ENCODE measurements at regions not wholly inside any gene's neighbourhood (a gene's known extent, or its start where the extent isn't known, plus 50 kb on each side); places are given as distances from the start of the nearest gene placed in this dataset.
"Not testable (repeated sequence)": the region's sequence is repeated elsewhere in the genome, so short reads cannot be mapped to it uniquely, and the experiment has no call there.

DNA sequence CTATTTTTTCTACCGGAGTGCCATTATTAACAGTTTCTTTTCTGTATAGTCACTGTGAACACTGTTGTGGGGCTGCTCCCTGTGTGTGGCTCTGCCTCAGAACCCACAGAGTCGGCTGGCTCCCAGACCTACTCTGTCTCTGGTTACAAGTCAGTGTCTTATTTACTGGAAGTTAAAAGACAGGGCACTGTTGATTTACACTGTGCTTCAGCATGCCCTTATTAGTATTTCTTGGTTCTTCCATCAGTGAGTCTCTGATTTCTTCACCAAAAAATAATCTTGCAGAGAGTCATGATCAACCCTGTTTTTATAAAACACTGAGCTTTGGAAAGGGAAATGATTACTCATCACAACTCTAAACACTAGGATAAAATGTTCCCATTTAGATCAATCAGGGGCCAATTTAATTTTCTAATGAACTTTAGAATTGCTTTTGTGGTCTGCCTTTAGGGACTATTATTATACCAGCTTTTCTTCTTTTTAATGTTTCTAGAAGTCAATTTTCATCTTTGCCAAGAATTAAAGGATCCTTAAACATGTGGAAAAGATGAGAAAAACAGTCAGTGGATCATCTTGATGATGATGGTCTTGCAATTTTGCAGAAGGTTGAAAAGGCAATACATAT is 92.6 kb downstream of the UTRN start:
- Mint-ChIP-seq H3K27me3 (ENCODE audit: unreplicated experiment) (no peaks in the 10 kb centered on the region), H3K4me3 (ENCODE audit: unreplicated experiment) (peak overlapping the region; percentile 4), H3K27ac (ENCODE audit: unreplicated experiment) (peak overlapping the region; percentile 75), H3K4me1 (ENCODE audit: unreplicated experiment) (peaks cover 44% of the 10 kb centered on the region), H3K9me3 (ENCODE audit: unreplicated experiment) (no peaks in the 10 kb centered on the region), H3K36me3 (ENCODE audit: unreplicated experiment) (peaks cover 6% of the 10 kb centered on the region)
- TF ChIP-seq, protein P1, sequence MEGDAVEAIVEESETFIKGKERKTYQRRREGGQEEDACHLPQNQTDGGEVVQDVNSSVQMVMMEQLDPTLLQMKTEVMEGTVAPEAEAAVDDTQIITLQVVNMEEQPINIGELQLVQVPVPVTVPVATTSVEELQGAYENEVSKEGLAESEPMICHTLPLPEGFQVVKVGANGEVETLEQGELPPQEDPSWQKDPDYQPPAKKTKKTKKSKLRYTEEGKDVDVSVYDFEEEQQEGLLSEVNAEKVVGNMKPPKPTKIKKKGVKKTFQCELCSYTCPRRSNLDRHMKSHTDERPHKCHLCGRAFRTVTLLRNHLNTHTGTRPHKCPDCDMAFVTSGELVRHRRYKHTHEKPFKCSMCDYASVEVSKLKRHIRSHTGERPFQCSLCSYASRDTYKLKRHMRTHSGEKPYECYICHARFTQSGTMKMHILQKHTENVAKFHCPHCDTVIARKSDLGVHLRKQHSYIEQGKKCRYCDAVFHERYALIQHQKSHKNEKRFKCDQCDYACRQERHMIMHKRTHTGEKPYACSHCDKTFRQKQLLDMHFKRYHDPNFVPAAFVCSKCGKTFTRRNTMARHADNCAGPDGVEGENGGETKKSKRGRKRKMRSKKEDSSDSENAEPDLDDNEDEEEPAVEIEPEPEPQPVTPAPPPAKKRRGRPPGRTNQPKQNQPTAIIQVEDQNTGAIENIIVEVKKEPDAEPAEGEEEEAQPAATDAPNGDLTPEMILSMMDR (IDR thresholded peaks at IDR 0.05), result no peak
- no peak for DNase-seq (ENCODE audit: extremely low spot score, unreplicated experiment)

GRCh38 chr6:144378437-144378836 is 93.3 kb downstream of the UTRN start:
- H3K4me3 Mint-ChIP-seq (ENCODE audit: unreplicated experiment), result no peak overlapping the region
- H3K9me3 Mint-ChIP-seq (ENCODE audit: unreplicated experiment), result no peaks in the 10 kb centered on the region
- DNase-seq (ENCODE audit: extremely low spot score, unreplicated experiment), result no peak
- TF ChIP-seq, protein P1 (IDR thresholded peaks at IDR 0.05), result no peak
- no peaks in the 10 kb centered on the region for H3K27me3 Mint-ChIP-seq (ENCODE audit: unreplicated experiment)
- peaks cover 6% of the 10 kb centered on the region for H3K36me3 Mint-ChIP-seq (ENCODE audit: unreplicated experiment)
- peaks cover 42% of the 10 kb centered on the region for H3K4me1 Mint-ChIP-seq (ENCODE audit: unreplicated experiment)
- H3K27ac Mint-ChIP-seq (ENCODE audit: unreplicated experiment), result peak overlapping the region; percentile 75

DNA sequence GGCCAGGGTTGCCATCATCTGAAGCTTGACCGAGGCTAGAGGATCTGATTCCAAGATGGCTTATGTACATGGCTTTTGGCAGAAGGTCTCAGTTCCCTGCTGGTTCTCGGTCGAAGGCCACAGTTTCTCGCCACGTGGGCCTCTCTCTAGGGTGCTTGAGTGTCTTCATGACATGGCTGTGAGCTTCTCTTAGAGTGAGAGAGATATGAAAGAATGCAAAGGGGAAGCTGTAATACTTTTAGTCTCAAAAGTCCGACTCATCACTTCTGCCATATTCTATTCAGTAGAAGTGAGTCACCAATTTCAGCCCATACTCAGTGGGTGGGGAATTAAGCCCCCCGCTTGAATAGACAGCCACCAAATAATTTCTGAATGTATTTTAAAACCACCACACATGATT is 94.2 kb downstream of the UTRN start:
- H3K4me3 Mint-ChIP-seq (ENCODE audit: unreplicated experiment), result no peak overlapping the region
- no peak for DNase-seq (ENCODE audit: extremely low spot score, unreplicated experiment)
- peak overlapping the region; percentile 87 for H3K27ac Mint-ChIP-seq (ENCODE audit: unreplicated experiment)
- no peaks in the 10 kb centered on the region for H3K9me3 Mint-ChIP-seq (ENCODE audit: unreplicated experiment)
- H3K27me3 Mint-ChIP-seq (ENCODE audit: unreplicated experiment), result no peaks in the 10 kb centered on the region
- peaks cover 36% of the 10 kb centered on the region for H3K4me1 Mint-ChIP-seq (ENCODE audit: unreplicated experiment)
- peaks cover 10% of the 10 kb centered on the region for H3K36me3 Mint-ChIP-seq (ENCODE audit: unreplicated experiment)
- TF ChIP-seq, protein P1 (IDR thresholded peaks at IDR 0.05), result no peak

GRCh38 chr6:144381499-144381898 is 96.4 kb downstream of the UTRN start:
- not testable (repeated sequence) for DNase-seq (ENCODE audit: extremely low spot score, unreplicated experiment); H3K27ac Mint-ChIP-seq (ENCODE audit: unreplicated experiment); H3K9me3 Mint-ChIP-seq (ENCODE audit: unreplicated experiment); H3K36me3 Mint-ChIP-seq (ENCODE audit: unreplicated experiment); H3K4me3 Mint-ChIP-seq (ENCODE audit: unreplicated experiment); H3K27me3 Mint-ChIP-seq (ENCODE audit: unreplicated experiment)
- peaks cover 53% of the 10 kb centered on the region for H3K4me1 Mint-ChIP-seq (ENCODE audit: unreplicated experiment)

GRCh38 chr6:144383336-144383735 is 98.2 kb downstream of the UTRN start:
- Mint-ChIP-seq H3K4me3 (ENCODE audit: unreplicated experiment) (no peak overlapping the region), H3K36me3 (ENCODE audit: unreplicated experiment) (peaks cover 11% of the 10 kb centered on the region), H3K27ac (ENCODE audit: unreplicated experiment) (no peak overlapping the region), H3K4me1 (ENCODE audit: unreplicated experiment) (peaks cover 56% of the 10 kb centered on the region), H3K27me3 (ENCODE audit: unreplicated experiment) (no peaks in the 10 kb centered on the region), H3K9me3 (ENCODE audit: unreplicated experiment) (no peaks in the 10 kb centered on the region)
- TF ChIP-seq, protein P1 (IDR thresholded peaks at IDR 0.05), result no peak
- DNase-seq (ENCODE audit: extremely low spot score, unreplicated experiment), result no peak

- Mint-ChIP-seq H3K9me3 (ENCODE audit: unreplicated experiment) (no peaks in the 10 kb centered on the region), H3K4me3 (ENCODE audit: unreplicated experiment) (no peak overlapping the region), H3K27ac (ENCODE audit: unreplicated experiment) (no peak overlapping the region), H3K27me3 (ENCODE audit: unreplicated experiment) (no peaks in the 10 kb centered on the region), H3K36me3 (ENCODE audit: unreplicated experiment) (peaks cover 11% of the 10 kb centered on the region), H3K4me1 (ENCODE audit: unreplicated experiment) (peaks cover 47% of the 10 kb centered on the region)
- DNase-seq (ENCODE audit: extremely low spot score, unreplicated experiment), result no peak
- TF ChIP-seq, protein P1 (IDR thresholded peaks at IDR 0.05), result no peak
These were observed 99.3 kb downstream of the UTRN start for GRCh38 chr6:144384427-144384826.

DNA sequence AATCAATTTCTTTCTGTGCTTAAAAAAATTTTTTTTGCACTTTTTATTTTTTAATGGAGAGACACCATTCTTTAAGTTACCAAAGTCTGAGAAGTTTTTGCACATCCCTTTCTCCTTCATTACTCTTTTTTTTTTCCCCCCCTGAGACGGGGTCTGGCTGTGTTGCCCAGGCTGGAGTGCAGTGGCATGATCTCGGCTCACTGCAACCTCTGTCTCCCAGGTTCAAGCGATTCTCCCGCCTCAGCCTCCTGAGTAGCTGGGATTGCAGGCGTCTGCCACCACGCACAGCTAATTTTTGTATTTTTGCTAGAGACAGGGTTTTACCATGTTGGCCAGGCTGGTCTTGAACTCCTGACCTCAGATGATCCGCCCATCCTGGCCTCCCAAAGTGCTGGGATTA is 104.3 kb downstream of the UTRN start:
- H3K4me1 Mint-ChIP-seq (ENCODE audit: unreplicated experiment), result peaks cover 48% of the 10 kb centered on the region
- H3K4me3 Mint-ChIP-seq (ENCODE audit: unreplicated experiment); DNase-seq (ENCODE audit: extremely low spot score, unreplicated experiment): not testable (repeated sequence)

More for the DNA sequence above, 104.3 kb downstream of the UTRN start:
- H3K9me3 Mint-ChIP-seq (ENCODE audit: unreplicated experiment); H3K27ac Mint-ChIP-seq (ENCODE audit: unreplicated experiment); H3K27me3 Mint-ChIP-seq (ENCODE audit: unreplicated experiment): not testable (repeated sequence)
- H3K36me3 Mint-ChIP-seq (ENCODE audit: unreplicated experiment), result peaks cover 12% of the 10 kb centered on the region

Data from osteocyte (in vitro differentiated cells).